ENCODE measurements at regions not wholly inside any gene's neighbourhood (a gene's known extent, or its start where the extent isn't known, plus 50 kb on each side); places are given as distances from the start of the nearest gene placed in this dataset.

- in situ Hi-C loops (cut with HindIII; ENCODE audit: low pct_unique_long_range_greater_than_20kb, low sequenced_read_pairs) = no loop called here
Measured at GRCh38 chr9:99572567-99572966, 249.1 kb upstream of the NR4A3 start.

DNA sequence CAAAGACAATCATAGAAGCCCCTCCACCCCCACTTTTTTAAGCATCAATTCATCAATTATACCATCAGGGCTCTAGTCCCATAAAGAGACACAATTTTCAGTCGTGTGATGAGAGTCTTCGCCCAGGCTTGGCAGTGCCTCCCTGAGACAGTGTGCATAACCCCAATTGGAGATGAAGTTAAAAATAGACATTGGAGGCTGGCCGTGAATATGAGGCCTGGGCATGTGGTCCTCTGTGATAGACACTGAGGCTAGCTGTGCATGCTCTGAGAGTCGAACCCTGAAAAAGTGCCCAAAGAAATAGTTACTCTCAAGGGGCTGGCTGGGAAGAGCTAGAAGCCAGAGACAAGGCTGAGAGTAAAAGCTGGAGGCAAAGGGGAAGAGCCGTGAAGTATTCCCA is 248.6 kb upstream of the NR4A3 start:
- DNase-seq (ENCODE audit: low read depth, low spot score) = no peak
- in situ Hi-C loops (cut with HindIII; ENCODE audit: low pct_unique_long_range_greater_than_20kb, low sequenced_read_pairs) = no loop called here

More at GRCh38 chr9:99572567-99572966, 249.1 kb upstream of the NR4A3 start:
- no peak for DNase-seq (ENCODE audit: low read depth, low spot score)

GRCh38 chr9:99573886-99574285 is 247.8 kb upstream of the NR4A3 start:
- in situ Hi-C loops (cut with HindIII; ENCODE audit: low pct_unique_long_range_greater_than_20kb, low sequenced_read_pairs) = no loop called here
- no peak for DNase-seq (ENCODE audit: low read depth, low spot score)

- in situ Hi-C loops (cut with HindIII; ENCODE audit: low pct_unique_long_range_greater_than_20kb, low sequenced_read_pairs) = no loop called here
- DNase-seq (ENCODE audit: low read depth, low spot score) = peak; percentile 56
Measured at GRCh38 chr9:99576002-99576401, 245.7 kb upstream of the NR4A3 start.

- no peak for DNase-seq (ENCODE audit: low read depth, low spot score)
- in situ Hi-C loops (cut with HindIII; ENCODE audit: low pct_unique_long_range_greater_than_20kb, low sequenced_read_pairs) = no loop called here
Measured at GRCh38 chr9:99576876-99577275, 244.8 kb upstream of the NR4A3 start.

DNA sequence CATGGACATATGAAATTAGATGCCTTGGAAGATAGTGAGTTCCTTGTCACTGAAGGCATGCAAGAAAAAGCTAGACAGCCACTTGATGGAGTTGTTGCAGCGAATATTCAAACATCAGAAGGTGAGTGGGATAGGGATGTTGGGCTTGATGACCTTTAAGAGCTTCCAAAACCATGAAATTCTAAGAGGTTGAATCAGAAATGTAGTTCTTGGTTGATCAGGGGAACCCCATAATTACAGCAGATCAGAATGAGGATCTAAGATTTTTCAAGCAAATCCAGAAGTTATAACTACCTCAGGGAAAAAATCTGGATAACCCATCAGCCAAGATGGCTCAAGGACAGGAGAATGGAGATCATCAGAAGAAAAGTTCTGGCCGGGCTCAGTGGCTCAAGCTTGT is 244.3 kb upstream of the NR4A3 start:
- no peak for DNase-seq (ENCODE audit: low read depth, low spot score)
- in situ Hi-C loops (cut with HindIII; ENCODE audit: low pct_unique_long_range_greater_than_20kb, low sequenced_read_pairs) = no loop called here

GRCh38 chr9:99578666-99579065 is 243.0 kb upstream of the NR4A3 start:
- in situ Hi-C loops (cut with HindIII; ENCODE audit: low pct_unique_long_range_greater_than_20kb, low sequenced_read_pairs) = no loop called here
- no peak for DNase-seq (ENCODE audit: low read depth, low spot score)

DNA sequence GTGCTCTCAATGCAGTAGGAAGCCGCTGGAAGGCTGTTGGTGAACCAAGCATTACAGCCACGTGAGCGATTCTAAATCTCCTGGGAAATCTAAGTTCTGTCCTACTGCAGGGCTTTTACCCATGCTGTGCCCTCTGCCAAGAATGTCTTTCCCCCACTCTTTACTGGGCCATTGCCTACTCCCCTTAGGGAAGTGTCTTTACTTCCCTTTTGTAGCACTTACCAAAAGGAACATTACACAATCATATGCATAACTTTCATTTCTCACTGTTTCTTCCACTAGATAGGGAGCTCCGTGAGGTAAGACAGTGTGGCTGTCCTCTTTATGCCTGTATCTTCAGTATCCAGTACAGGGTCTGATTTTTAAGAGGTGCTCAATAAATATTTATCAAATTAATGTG is 241.7 kb upstream of the NR4A3 start:
- no peak for DNase-seq (ENCODE audit: low read depth, low spot score)
- in situ Hi-C loops (cut with HindIII; ENCODE audit: low pct_unique_long_range_greater_than_20kb, low sequenced_read_pairs) = no loop called here

- in situ Hi-C loops (cut with HindIII; ENCODE audit: low pct_unique_long_range_greater_than_20kb, low sequenced_read_pairs) = no loop called here
- no peak for DNase-seq (ENCODE audit: low read depth, low spot score)
Measured at GRCh38 chr9:99582814-99583213, 238.9 kb upstream of the NR4A3 start.

DNA sequence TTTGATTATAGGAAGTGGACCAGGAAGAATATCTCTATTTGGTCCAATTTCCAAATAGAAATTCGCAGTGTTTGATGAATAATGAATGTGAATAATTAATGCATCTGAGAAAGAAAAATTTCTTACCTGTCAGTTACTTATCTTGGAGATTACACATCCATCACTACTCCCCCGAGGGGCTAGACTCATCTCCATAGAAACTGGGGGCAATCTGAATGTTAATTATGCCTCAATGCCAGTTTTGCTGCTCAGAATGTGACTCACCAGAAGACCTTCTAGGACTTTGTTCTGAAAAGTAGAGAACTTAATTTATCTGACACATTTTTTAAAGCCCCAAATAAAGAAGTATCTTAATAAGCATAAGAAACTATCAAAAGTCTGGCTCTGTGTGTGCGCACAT is 233.4 kb upstream of the NR4A3 start:
- DNase-seq (ENCODE audit: low read depth, low spot score) = no peak

GRCh38 chr9:99588747-99589146 is 232.9 kb upstream of the NR4A3 start:
- DNase-seq (ENCODE audit: low read depth, low spot score) = no peak
- in situ Hi-C loops (cut with HindIII; ENCODE audit: low pct_unique_long_range_greater_than_20kb, low sequenced_read_pairs) = no loop called here

More for the DNA sequence above, 233.4 kb upstream of the NR4A3 start:
- in situ Hi-C loops (cut with HindIII; ENCODE audit: low pct_unique_long_range_greater_than_20kb, low sequenced_read_pairs) = no loop called here

- DNase-seq (ENCODE audit: low read depth, low spot score) = no peak
- in situ Hi-C loops (cut with HindIII; ENCODE audit: low pct_unique_long_range_greater_than_20kb, low sequenced_read_pairs) = no loop called here
Measured at GRCh38 chr9:99590410-99590809, 231.3 kb upstream of the NR4A3 start.

GRCh38 chr9:99590840-99591239 is 230.8 kb upstream of the NR4A3 start:
- DNase-seq (ENCODE audit: low read depth, low spot score) = no peak
- in situ Hi-C loops (cut with HindIII; ENCODE audit: low pct_unique_long_range_greater_than_20kb, low sequenced_read_pairs) = no loop called here

DNA sequence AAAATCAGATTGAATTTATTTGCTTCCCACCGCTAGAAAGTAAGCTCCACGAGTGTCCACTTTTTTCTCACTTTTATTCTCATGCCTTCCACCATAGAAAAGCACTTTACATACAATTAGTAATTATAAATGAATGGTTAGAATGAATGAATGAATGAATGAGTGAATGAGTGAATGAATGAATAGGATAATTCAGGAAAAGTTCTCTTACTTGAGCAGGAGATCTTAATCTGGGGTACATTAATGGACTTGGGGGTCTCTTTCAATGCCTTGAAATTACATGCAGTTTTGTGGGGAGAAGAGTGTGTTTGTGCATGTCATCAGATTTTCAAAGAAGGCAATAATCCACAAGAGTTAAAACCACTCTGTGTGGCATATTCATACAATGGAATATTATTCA is 229.9 kb upstream of the NR4A3 start:
- in situ Hi-C loops (cut with HindIII; ENCODE audit: low pct_unique_long_range_greater_than_20kb, low sequenced_read_pairs) = no loop called here
- no peak for DNase-seq (ENCODE audit: low read depth, low spot score)

GRCh38 chr9:99592834-99593574 is 228.7 kb upstream of the NR4A3 start:
- DNase-seq (ENCODE audit: low read depth, low spot score) = no peak
- in situ Hi-C loops (cut with HindIII; ENCODE audit: low pct_unique_long_range_greater_than_20kb, low sequenced_read_pairs) = no loop called here

GRCh38 chr9:99593610-99594009 is 228.1 kb upstream of the NR4A3 start:
- in situ Hi-C loops (cut with HindIII; ENCODE audit: low pct_unique_long_range_greater_than_20kb, low sequenced_read_pairs) = no loop called here
- DNase-seq (ENCODE audit: low read depth, low spot score) = no peak

GRCh38 chr9:99594056-99594780 is 227.5 kb upstream of the NR4A3 start:
- in situ Hi-C loops (cut with HindIII; ENCODE audit: low pct_unique_long_range_greater_than_20kb, low sequenced_read_pairs) = no loop called here
- DNase-seq (ENCODE audit: low read depth, low spot score) = peak; percentile 58

GRCh38 chr9:99595796-99596195 is 225.9 kb upstream of the NR4A3 start:
- no peak for DNase-seq (ENCODE audit: low read depth, low spot score)
- in situ Hi-C loops (cut with HindIII; ENCODE audit: low pct_unique_long_range_greater_than_20kb, low sequenced_read_pairs) = no loop called here

GRCh38 chr9:99601571-99602111 is 220.0 kb upstream of the NR4A3 start:
- in situ Hi-C loops (cut with HindIII; ENCODE audit: low pct_unique_long_range_greater_than_20kb, low sequenced_read_pairs) = no loop called here
- DNase-seq (ENCODE audit: low read depth, low spot score) = no peak
